Type B pancreatic cell (in vitro differentiated cells): ENCODE measurements at regions not wholly inside any gene's neighbourhood (a gene's known extent, or its start where the extent isn't known, plus 50 kb on each side); places are given as distances from the start of the nearest gene placed in this dataset.
"Not testable (repeated sequence)": the region's sequence is repeated elsewhere in the genome, so short reads cannot be mapped to it uniquely, and the experiment has no call there.

Experiments
- DNase-seq: peaks from one replicate; pipeline ENCODE4 v3.0.0; 2021; ENCODE audit warnings: mixed read lengths; ENCODE audit not compliant: unreplicated experiment; ENCODE audit errors: extremely low spot score
- H3K27ac Mint-ChIP-seq: 2 replicates; pipeline ENCODE4 v1.8.0; 2021; ENCODE audit warnings: mild to moderate bottlenecking, mixed read lengths
- H3K27me3 Mint-ChIP-seq: 2 replicates; pipeline ENCODE4 v1.8.0; 2021; ENCODE audit warnings: mixed read lengths
- H3K36me3 Mint-ChIP-seq: 2 replicates; pipeline ENCODE4 v1.8.0; 2021; ENCODE audit warnings: mixed read lengths
- H3K4me1 Mint-ChIP-seq: one replicate; pipeline ENCODE4 v1.8.0; 2021; ENCODE audit warnings: mixed read lengths; ENCODE audit not compliant: unreplicated experiment
- H3K4me3 Mint-ChIP-seq: 2 replicates; pipeline ENCODE4 v1.8.0; 2021; ENCODE audit warnings: mild to moderate bottlenecking, mixed read lengths
- H3K9me3 Mint-ChIP-seq: 2 replicates; pipeline ENCODE4 v1.8.0; 2021; ENCODE audit warnings: mixed read lengths
- CTCF ChIP-seq: fragments of 200-600 bp; sonication (generic); conservative IDR thresholded peaks from 2 replicates; pipeline ENCODE4 v1.5.0; 2021; ENCODE audit warnings: antibody characterized with exemption, mild to moderate bottlenecking

- peaks cover 79% of the 10 kb centered on the region for H3K27me3 Mint-ChIP-seq
- H3K4me3 Mint-ChIP-seq = no peak overlapping the region
These were observed 386.1 kb upstream of the PODXL start for GRCh38 chr7:131942287-131943150.

GRCh38 chr7:131941291-131941690, 384.9 kb upstream of the PODXL start:
- no peak for DNase-seq
- no peaks in the 10 kb centered on the region for H3K36me3 Mint-ChIP-seq
- H3K4me1 Mint-ChIP-seq = no peaks in the 10 kb centered on the region
- H3K9me3 Mint-ChIP-seq = no peaks in the 10 kb centered on the region
- H3K4me3 Mint-ChIP-seq = no peak overlapping the region
- no peak for TF ChIP-seq CTCF
- peaks cover 71% of the 10 kb centered on the region for H3K27me3 Mint-ChIP-seq
- no peak overlapping the region for H3K27ac Mint-ChIP-seq

More at GRCh38 chr7:131942287-131943150, 386.1 kb upstream of the PODXL start:
- no peak for DNase-seq
- TF ChIP-seq CTCF = no peak
- H3K27ac Mint-ChIP-seq = no peak overlapping the region
- H3K4me1 Mint-ChIP-seq = no peaks in the 10 kb centered on the region
- H3K36me3 Mint-ChIP-seq = no peaks in the 10 kb centered on the region
- H3K9me3 Mint-ChIP-seq = no peaks in the 10 kb centered on the region

- no peaks in the 10 kb centered on the region for H3K4me1 Mint-ChIP-seq
- no peak for DNase-seq
- no peak for TF ChIP-seq CTCF
- no peak overlapping the region for H3K27ac Mint-ChIP-seq
- H3K9me3 Mint-ChIP-seq = no peaks in the 10 kb centered on the region
- peaks cover 69% of the 10 kb centered on the region for H3K27me3 Mint-ChIP-seq
- no peaks in the 10 kb centered on the region for H3K36me3 Mint-ChIP-seq
- H3K4me3 Mint-ChIP-seq = no peak overlapping the region
These were observed 384.3 kb upstream of the PODXL start for GRCh38 chr7:131940621-131941165.

- H3K4me1 Mint-ChIP-seq, H3K4me3 Mint-ChIP-seq, H3K27ac Mint-ChIP-seq, DNase-seq, H3K36me3 Mint-ChIP-seq, H3K9me3 Mint-ChIP-seq: not testable (repeated sequence)
- H3K27me3 Mint-ChIP-seq = peaks cover 59% of the 10 kb centered on the region
These were observed 382.4 kb upstream of the PODXL start for GRCh38 chr7:131938788-131939187.

- H3K27me3 Mint-ChIP-seq = peaks cover 54% of the 10 kb centered on the region
These were observed 381.4 kb upstream of the PODXL start for GRCh38 chr7:131937868-131938267.

More at GRCh38 chr7:131937868-131938267, 381.4 kb upstream of the PODXL start:
- TF ChIP-seq CTCF = no peak
- no peak overlapping the region for H3K4me3 Mint-ChIP-seq
- H3K9me3 Mint-ChIP-seq = no peaks in the 10 kb centered on the region
- no peaks in the 10 kb centered on the region for H3K36me3 Mint-ChIP-seq
- H3K27ac Mint-ChIP-seq = no peak overlapping the region
- H3K4me1 Mint-ChIP-seq = no peaks in the 10 kb centered on the region
- DNase-seq = no peak
